ENCODE measurements at regions not wholly inside any gene's neighbourhood (a gene's known extent, or its start where the extent isn't known, plus 50 kb on each side); places are given as distances from the start of the nearest gene placed in this dataset.
"Not testable (repeated sequence)": the region's sequence is repeated elsewhere in the genome, so short reads cannot be mapped to it uniquely, and the experiment has no call there.

DNA sequence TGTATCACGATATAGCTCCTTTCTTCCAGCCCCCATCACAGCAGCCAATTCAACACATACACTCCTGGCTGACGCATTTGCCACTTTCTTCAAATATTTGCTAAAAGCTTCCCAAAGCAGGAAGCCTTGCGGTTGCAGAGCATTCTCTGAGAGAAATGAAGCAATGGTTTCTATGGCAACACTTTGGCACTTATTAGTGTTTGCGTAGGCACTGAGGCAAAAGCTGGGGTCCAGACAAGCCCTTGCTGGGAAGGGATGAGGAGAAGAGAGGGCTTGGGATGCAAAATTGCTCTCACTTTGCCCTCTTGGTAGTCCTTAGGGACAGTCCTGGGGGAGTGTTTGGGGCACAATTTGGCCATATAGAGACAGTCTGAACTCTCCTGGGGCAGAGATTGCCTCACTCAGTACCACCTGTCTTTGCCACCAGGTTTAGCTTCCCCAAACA lies 55.0 kb upstream of the PAK3 start:
- TF ChIP-seq, protein P1, sequence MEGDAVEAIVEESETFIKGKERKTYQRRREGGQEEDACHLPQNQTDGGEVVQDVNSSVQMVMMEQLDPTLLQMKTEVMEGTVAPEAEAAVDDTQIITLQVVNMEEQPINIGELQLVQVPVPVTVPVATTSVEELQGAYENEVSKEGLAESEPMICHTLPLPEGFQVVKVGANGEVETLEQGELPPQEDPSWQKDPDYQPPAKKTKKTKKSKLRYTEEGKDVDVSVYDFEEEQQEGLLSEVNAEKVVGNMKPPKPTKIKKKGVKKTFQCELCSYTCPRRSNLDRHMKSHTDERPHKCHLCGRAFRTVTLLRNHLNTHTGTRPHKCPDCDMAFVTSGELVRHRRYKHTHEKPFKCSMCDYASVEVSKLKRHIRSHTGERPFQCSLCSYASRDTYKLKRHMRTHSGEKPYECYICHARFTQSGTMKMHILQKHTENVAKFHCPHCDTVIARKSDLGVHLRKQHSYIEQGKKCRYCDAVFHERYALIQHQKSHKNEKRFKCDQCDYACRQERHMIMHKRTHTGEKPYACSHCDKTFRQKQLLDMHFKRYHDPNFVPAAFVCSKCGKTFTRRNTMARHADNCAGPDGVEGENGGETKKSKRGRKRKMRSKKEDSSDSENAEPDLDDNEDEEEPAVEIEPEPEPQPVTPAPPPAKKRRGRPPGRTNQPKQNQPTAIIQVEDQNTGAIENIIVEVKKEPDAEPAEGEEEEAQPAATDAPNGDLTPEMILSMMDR (IDR thresholded peaks at IDR 0.05; ENCODE audit: insufficient read depth, missing control alignments) = no peak
- FAIRE-seq = no peak
- no peak for DNase-seq (ENCODE audit: insufficient read length, low spot score)

GRCh38 chrX:111040377-111041017 lies 55.5 kb upstream of the PAK3 start:
- TF ChIP-seq, protein P1 (IDR thresholded peaks at IDR 0.05; ENCODE audit: insufficient read depth, missing control alignments) = no peak
- no peak for DNase-seq (ENCODE audit: insufficient read length, low spot score)
- no peak for FAIRE-seq

DNA sequence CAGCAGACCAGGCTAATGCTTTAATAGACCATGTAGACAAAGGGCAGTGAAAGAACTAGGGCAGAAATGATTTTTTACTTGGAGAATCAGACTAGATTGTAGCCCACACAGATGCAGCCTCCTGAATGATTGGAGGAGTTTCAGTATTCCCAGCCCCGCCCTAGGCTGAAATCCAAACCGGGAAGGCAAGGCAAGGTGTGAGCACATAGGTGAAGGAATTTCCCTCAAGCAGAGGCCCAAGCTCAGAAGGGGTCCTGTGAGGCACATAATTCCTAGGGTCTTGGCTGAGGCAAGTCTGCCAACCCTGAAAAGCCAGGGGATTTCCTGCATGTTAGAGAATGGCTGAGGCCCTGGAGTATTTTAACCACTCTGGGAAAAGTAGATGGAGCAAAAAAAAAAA lies 56.4 kb upstream of the PAK3 start:
- FAIRE-seq = no peak
- no peak for DNase-seq (ENCODE audit: insufficient read length, low spot score)
- TF ChIP-seq, protein P1 (IDR thresholded peaks at IDR 0.05; ENCODE audit: insufficient read depth, missing control alignments) = no peak

GRCh38 chrX:111035991-111036390 lies 60.0 kb upstream of the PAK3 start:
- TF ChIP-seq, protein P1 (IDR thresholded peaks at IDR 0.05; ENCODE audit: insufficient read depth, missing control alignments) = no peak
- DNase-seq (ENCODE audit: insufficient read length, low spot score) (no peak), FAIRE-seq (no peak)

GRCh38 chrX:111035256-111035655 lies 60.7 kb upstream of the PAK3 start:
- TF ChIP-seq, protein P1 (IDR thresholded peaks at IDR 0.05; ENCODE audit: insufficient read depth, missing control alignments) = no peak
- DNase-seq (ENCODE audit: insufficient read length, low spot score) (no peak), FAIRE-seq (no peak)

- DNase-seq (ENCODE audit: insufficient read length, low spot score); FAIRE-seq: not testable (repeated sequence)
Measured at GRCh38 chrX:111022998-111023397, 73.0 kb upstream of the PAK3 start.

DNA sequence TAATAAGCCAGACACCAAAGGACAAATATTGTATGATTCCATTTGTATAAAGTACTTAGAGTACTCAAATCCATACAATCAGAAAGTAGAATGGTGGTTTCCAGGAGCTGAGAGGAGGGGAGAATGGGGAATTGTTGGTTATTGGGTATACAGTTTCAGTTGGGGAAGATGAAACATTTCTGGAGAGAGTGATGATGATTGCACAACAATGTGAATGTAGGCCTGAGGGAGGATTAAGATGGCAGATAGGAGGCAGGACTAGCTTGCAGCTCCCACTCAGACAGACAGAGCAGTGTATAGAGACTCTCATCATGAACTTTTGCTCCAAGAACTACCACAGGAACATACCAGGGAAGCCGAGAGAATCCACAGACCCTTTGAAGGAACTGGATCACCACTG lies 75.7 kb upstream of the PAK3 start:
- TF ChIP-seq, protein P1 (IDR thresholded peaks at IDR 0.05; ENCODE audit: insufficient read depth, missing control alignments) = no peak
- DNase-seq (ENCODE audit: insufficient read length, low spot score) (no peak), FAIRE-seq (no peak)
